IMR-90 (cell line): ENCODE measurements at regions not wholly inside any gene's neighbourhood (a gene's known extent, or its start where the extent isn't known, plus 50 kb on each side); places are given as distances from the start of the nearest gene placed in this dataset.

Experiments
- MAFK ChIP-seq: IDR thresholded peaks from 2 replicates; pipeline ENCODE4 v1.6.1; 2012; ENCODE audit warnings: low read depth, low read length, improper control_type of control experiment
- TF ChIP-seq, protein P1 (sequence below): conservative IDR thresholded peaks from 2 replicates; pipeline ENCODE4 v1.5.1; 2012; ENCODE audit warnings: mild to moderate bottlenecking, low read depth, low read length, improper control_type of control experiment

DNA sequence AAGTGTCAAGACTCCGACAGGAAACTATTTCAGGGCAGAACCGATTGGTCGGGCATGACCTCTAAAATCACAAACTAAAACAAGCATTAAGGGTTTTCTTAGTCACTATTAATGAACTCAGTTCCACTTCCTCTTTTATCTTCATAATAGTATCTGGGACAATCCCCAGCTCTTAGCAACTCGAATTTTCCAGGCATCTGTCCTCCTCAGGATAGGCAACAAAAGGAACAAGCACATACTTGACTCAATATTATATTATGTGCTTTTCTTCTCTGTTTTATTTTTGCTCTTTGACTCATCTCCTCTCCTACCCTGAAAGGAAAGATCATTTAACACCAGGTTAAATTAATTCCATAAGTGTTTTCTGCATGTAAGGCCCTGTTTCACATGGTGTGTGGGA lies 638.3 kb upstream of the TBX3 start:
- TF ChIP-seq, protein P1, sequence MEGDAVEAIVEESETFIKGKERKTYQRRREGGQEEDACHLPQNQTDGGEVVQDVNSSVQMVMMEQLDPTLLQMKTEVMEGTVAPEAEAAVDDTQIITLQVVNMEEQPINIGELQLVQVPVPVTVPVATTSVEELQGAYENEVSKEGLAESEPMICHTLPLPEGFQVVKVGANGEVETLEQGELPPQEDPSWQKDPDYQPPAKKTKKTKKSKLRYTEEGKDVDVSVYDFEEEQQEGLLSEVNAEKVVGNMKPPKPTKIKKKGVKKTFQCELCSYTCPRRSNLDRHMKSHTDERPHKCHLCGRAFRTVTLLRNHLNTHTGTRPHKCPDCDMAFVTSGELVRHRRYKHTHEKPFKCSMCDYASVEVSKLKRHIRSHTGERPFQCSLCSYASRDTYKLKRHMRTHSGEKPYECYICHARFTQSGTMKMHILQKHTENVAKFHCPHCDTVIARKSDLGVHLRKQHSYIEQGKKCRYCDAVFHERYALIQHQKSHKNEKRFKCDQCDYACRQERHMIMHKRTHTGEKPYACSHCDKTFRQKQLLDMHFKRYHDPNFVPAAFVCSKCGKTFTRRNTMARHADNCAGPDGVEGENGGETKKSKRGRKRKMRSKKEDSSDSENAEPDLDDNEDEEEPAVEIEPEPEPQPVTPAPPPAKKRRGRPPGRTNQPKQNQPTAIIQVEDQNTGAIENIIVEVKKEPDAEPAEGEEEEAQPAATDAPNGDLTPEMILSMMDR = no peak
- TF ChIP-seq MAFK = no peak
